ENCODE measurements at regions not wholly inside any gene's neighbourhood (a gene's known extent, or its start where the extent isn't known, plus 50 kb on each side); places are given as distances from the start of the nearest gene placed in this dataset.

GRCh38 chr15:47179988-47180387, 537.3 kb upstream of the SEMA6D start:
- POLR2A ChIA-PET, result no interaction called here
- Histone ChIP-seq H3K4me3 (ENCODE audit: low read depth in 2 of 2, low read length in 2 of 2) (no peak overlapping the region), H3K36me3 (ENCODE audit: control insufficient read depth, insufficient read depth, low read length) (no peaks in the 10 kb centered on the region), H3K4me1 (ENCODE audit: control insufficient read depth, insufficient read depth, low read length) (no peaks in the 10 kb centered on the region), H3K9me3 (ENCODE audit: control insufficient read depth, insufficient read depth, low read depth, low read length) (no peaks in the 10 kb centered on the region), H3K27me3 (ENCODE audit: control insufficient read depth, insufficient read depth, low read length) (no peaks in the 10 kb centered on the region; the same call in 1 of the 2 replicates), H3K27ac (ENCODE audit: low read length) (no peak overlapping the region)
- no peak for DNase-seq (ENCODE audit: low read depth, low spot score)
- CTCF ChIA-PET, result no interaction called here
- intact Hi-C loops (cut with micrococcal nuclease; ENCODE audit: unreplicated experiment), result loop anchor here (10.0 kb wide), 1 partner anchor 865 kb away; no protein-coding TSS in a partner anchor
- in situ Hi-C loops (cut with HindIII; ENCODE audit: low pct_unique_long_range_greater_than_20kb, low sequenced_read_pairs), result no loop called here
- TF ChIP-seq TCF7L2 (IDR thresholded peaks at IDR 0.05; ENCODE audit: low read depth, low read length) (no peak), REST (IDR thresholded peaks at IDR 0.05; ENCODE audit: insufficient read depth in 1 of 2, low read depth in 2 of 2, low read length in 1 of 2) (no peak), SIN3A (IDR thresholded peaks at IDR 0.05; ENCODE audit: borderline replicate concordance, insufficient read depth, low read depth, low read length) (no peak), POLR2AphosphoS5 (IDR thresholded peaks at IDR 0.05; ENCODE audit: low read depth, low read length) (no peak)
- TF ChIP-seq, protein P1, sequence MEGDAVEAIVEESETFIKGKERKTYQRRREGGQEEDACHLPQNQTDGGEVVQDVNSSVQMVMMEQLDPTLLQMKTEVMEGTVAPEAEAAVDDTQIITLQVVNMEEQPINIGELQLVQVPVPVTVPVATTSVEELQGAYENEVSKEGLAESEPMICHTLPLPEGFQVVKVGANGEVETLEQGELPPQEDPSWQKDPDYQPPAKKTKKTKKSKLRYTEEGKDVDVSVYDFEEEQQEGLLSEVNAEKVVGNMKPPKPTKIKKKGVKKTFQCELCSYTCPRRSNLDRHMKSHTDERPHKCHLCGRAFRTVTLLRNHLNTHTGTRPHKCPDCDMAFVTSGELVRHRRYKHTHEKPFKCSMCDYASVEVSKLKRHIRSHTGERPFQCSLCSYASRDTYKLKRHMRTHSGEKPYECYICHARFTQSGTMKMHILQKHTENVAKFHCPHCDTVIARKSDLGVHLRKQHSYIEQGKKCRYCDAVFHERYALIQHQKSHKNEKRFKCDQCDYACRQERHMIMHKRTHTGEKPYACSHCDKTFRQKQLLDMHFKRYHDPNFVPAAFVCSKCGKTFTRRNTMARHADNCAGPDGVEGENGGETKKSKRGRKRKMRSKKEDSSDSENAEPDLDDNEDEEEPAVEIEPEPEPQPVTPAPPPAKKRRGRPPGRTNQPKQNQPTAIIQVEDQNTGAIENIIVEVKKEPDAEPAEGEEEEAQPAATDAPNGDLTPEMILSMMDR (IDR thresholded peaks at IDR 0.05), result no peak
- BruUV-seq (replicated peaks), result no TSS peak
- ATAC-seq, result no peak

- H3K36me3 ChIP-seq (ENCODE audit: control insufficient read depth, insufficient read depth, low read length), result no peaks in the 10 kb centered on the region
- in situ Hi-C loops (cut with HindIII; ENCODE audit: low pct_unique_long_range_greater_than_20kb, low sequenced_read_pairs), result no loop called here
- no peaks in the 10 kb centered on the region for H3K4me1 ChIP-seq (ENCODE audit: control insufficient read depth, insufficient read depth, low read length)
- no peak overlapping the region for H3K27ac ChIP-seq (ENCODE audit: low read length)
- H3K4me3 ChIP-seq (ENCODE audit: low read depth in 2 of 2, low read length in 2 of 2), result no peak overlapping the region
- H3K9me3 ChIP-seq (ENCODE audit: control insufficient read depth, insufficient read depth, low read depth, low read length), result no peaks in the 10 kb centered on the region
- no peak for DNase-seq (ENCODE audit: low read depth, low spot score)
- no TSS peak for BruUV-seq (replicated peaks)
- no peak for TF ChIP-seq SIN3A (IDR thresholded peaks at IDR 0.05; ENCODE audit: borderline replicate concordance, insufficient read depth, low read depth, low read length)
- TF ChIP-seq POLR2AphosphoS5 (IDR thresholded peaks at IDR 0.05; ENCODE audit: low read depth, low read length), result no peak
- TF ChIP-seq, protein P1 (IDR thresholded peaks at IDR 0.05), result no peak
- no peak for TF ChIP-seq TCF7L2 (IDR thresholded peaks at IDR 0.05; ENCODE audit: low read depth, low read length)
- TF ChIP-seq REST (IDR thresholded peaks at IDR 0.05; ENCODE audit: insufficient read depth in 1 of 2, low read depth in 2 of 2, low read length in 1 of 2), result no peak
- POLR2A ChIA-PET, result no interaction called here
- H3K27me3 ChIP-seq (ENCODE audit: control insufficient read depth, insufficient read depth, low read length), result peaks cover 5% of the 10 kb centered on the region; the same call in 1 of the 2 replicates
- intact Hi-C loops (cut with micrococcal nuclease; ENCODE audit: unreplicated experiment), result loop anchor here (10.0 kb wide), 1 partner anchor 868 kb away; no protein-coding TSS in a partner anchor
- CTCF ChIA-PET, result no interaction called here
- no peak for ATAC-seq
Observed at GRCh38 chr15:47182818-47183217, 534.5 kb upstream of the SEMA6D start.
